Uterus (tissue), 2 donors: ENCODE measurements at regions not wholly inside any gene's neighbourhood (a gene's known extent, or its start where the extent isn't known, plus 50 kb on each side); places are given as distances from the start of the nearest gene placed in this dataset.

Source experiments
- CTCF ChIP-seq, 4 experiments: fragments of 200-600 bp in 2 of 4; fragments of 450-650 bp in 2 of 4; sonication (generic) in 2 of 4; IDR thresholded peaks; one replicate each; pipeline ENCODE4 v1.5.1; 2016 to 2019; ENCODE audit warnings: antibody characterized with exemption in 4 of 4, mild to moderate bottlenecking in 2 of 4, moderate library complexity in 1 of 4
- POLR2A ChIP-seq, 2 donors: fragments of 450-650 bp; IDR thresholded peaks; one replicate each; pipeline ENCODE4 v1.6.1; 2016; ENCODE audit warnings: antibody characterized with exemption in 2 of 2, mild to moderate bottlenecking in 1 of 2, moderate library complexity in 1 of 2

- TF ChIP-seq CTCF (IDR thresholded peaks at IDR 0.05) = no peak
- TF ChIP-seq POLR2A (IDR thresholded peaks at IDR 0.05) = no peak
These were observed 291.3 kb upstream of the ANKRD50 start for GRCh38 chr4:125003840-125004239.
